HepG2 (cell line): ENCODE measurements at regions not wholly inside any gene's neighbourhood (a gene's known extent, or its start where the extent isn't known, plus 50 kb on each side); places are given as distances from the start of the nearest gene placed in this dataset.
A peak's percentile ranks its signal among the peaks of the same experiment; 100 is the strongest.

Experiments
- CHD2 ChIP-seq: IDR thresholded peaks from 2 replicates; pipeline ENCODE4 v1.6.1; 2011; ENCODE audit warnings: low read depth, low read length, improper control_type of control experiment
- E2F5 ChIP-seq: sonication (generic); formaldehyde crosslinking; conservative IDR thresholded peaks from 2 replicates; pipeline ENCODE4 v1.4.0; 2020; ENCODE audit warnings: missing genetic modification reagents
- FOXA3 ChIP-seq: IDR thresholded peaks from 2 replicates; pipeline ENCODE4 v1.6.1; 2016; ENCODE audit warnings: missing genetic modification reagents, missing compliant biosample characterization
- GFI1 ChIP-seq: sonication (generic); formaldehyde crosslinking; IDR thresholded peaks from 2 replicates; pipeline ENCODE4 v1.5.0; 2020; ENCODE audit warnings: missing genetic modification reagents, mild to moderate bottlenecking, borderline replicate concordance
- NKX3-1 ChIP-seq: sonication (generic); formaldehyde crosslinking; IDR thresholded peaks from 2 replicates; pipeline ENCODE4 v1.5.0; 2020; ENCODE audit warnings: missing genetic modification reagents
- NPAS2 ChIP-seq: sonication (generic); formaldehyde crosslinking; IDR thresholded peaks from 2 replicates; pipeline ENCODE4 v1.8.0; 2022; ENCODE audit warnings: mild to moderate bottlenecking, missing genetic modification reagents, borderline replicate concordance
- REXO4 ChIP-seq: sonication (generic); formaldehyde crosslinking; IDR thresholded peaks from 2 replicates; pipeline ENCODE4 v1.8.0; 2022; ENCODE audit warnings: missing genetic modification reagents, mild to moderate bottlenecking, borderline replicate concordance
- TEAD3 ChIP-seq: optimal IDR thresholded peaks from 2 replicates; pipeline ENCODE3; 2016; ENCODE audit warnings: borderline replicate concordance
- TEF ChIP-seq: sonication (generic); formaldehyde crosslinking; IDR thresholded peaks from 2 replicates; pipeline ENCODE4 v1.5.0; 2020; ENCODE audit warnings: missing genetic modification reagents
- TFDP2 ChIP-seq: sonication (generic); formaldehyde crosslinking; IDR thresholded peaks from 2 replicates; pipeline ENCODE4 v1.4.0; 2020; ENCODE audit warnings: missing genetic modification reagents
- TGIF2 ChIP-seq: IDR thresholded peaks from 2 replicates; pipeline ENCODE4 v1.6.1; 2016; ENCODE audit warnings: control low read depth, missing compliant biosample characterization
- TP53 ChIP-seq: sonication (generic); formaldehyde crosslinking; conservative IDR thresholded peaks from 2 replicates; pipeline ENCODE4 v1.4.0; 2020; ENCODE audit warnings: missing genetic modification reagents
- U2AF2 ChIP-seq: fragments of 200-400 bp; formaldehyde crosslinking; IDR thresholded peaks from 2 replicates; pipeline ENCODE4 v1.6.1; 2017; ENCODE audit warnings: low read depth, mild to moderate bottlenecking, low read length
- ZGPAT ChIP-seq: IDR thresholded peaks from 2 replicates; pipeline ENCODE4 v1.6.1; 2016; ENCODE audit warnings: mild to moderate bottlenecking
- ZNF124 ChIP-seq: sonication (generic); formaldehyde crosslinking; IDR thresholded peaks from 2 replicates; pipeline ENCODE4 v1.4.0; 2020; ENCODE audit warnings: missing genetic modification reagents
- ZNF138 ChIP-seq: sonication (generic); formaldehyde crosslinking; IDR thresholded peaks from 2 replicates; pipeline ENCODE4 v1.5.0; 2020; ENCODE audit warnings: mild to moderate bottlenecking, low read depth, missing genetic modification reagents
- ZNF24 ChIP-seq: fragments of 450-650 bp; IDR thresholded peaks from 2 replicates; pipeline ENCODE4 v1.6.1; 2017; ENCODE audit warnings: antibody characterized with exemption, mild to moderate bottlenecking
- ZNF431 ChIP-seq: sonication (generic); formaldehyde crosslinking; IDR thresholded peaks from 2 replicates; pipeline ENCODE4 v1.9.0; 2022; ENCODE audit warnings: missing genetic modification reagents, low read depth, mild to moderate bottlenecking, borderline replicate concordance
- ZNF503 ChIP-seq: sonication (generic); formaldehyde crosslinking; IDR thresholded peaks from 2 replicates; pipeline ENCODE4 v1.4.0; 2020; ENCODE audit warnings: missing genetic modification reagents
- ZNF678 ChIP-seq: sonication (generic); formaldehyde crosslinking; IDR thresholded peaks from 2 replicates; pipeline ENCODE4 v1.4.0; 2020; ENCODE audit warnings: mild to moderate bottlenecking, missing genetic modification reagents
- ZNF770 ChIP-seq: sonication (generic); formaldehyde crosslinking; IDR thresholded peaks from 2 replicates; pipeline ENCODE4 v1.5.0; 2020; ENCODE audit warnings: mild to moderate bottlenecking, missing genetic modification reagents

- no peak for TF ChIP-seq ZNF770 (CRISPR knock-in tag)
- TF ChIP-seq ZNF138 (CRISPR knock-in tag) = no peak
- no peak for TF ChIP-seq ZGPAT (CRISPR knock-in tag)
- TF ChIP-seq NKX3-1 = no peak
- no peak for TF ChIP-seq ZNF678 (CRISPR knock-in tag)
- TF ChIP-seq NPAS2 (CRISPR knock-in tag) = no peak
- no peak for TF ChIP-seq TEF (CRISPR knock-in tag)
- no peak for TF ChIP-seq ZNF503 (CRISPR knock-in tag)
- no peak; the same call in 1 of the 2 replicates for TF ChIP-seq ZNF124 (CRISPR knock-in tag)
- TF ChIP-seq E2F5 (CRISPR knock-in tag) = no peak
- no peak for TF ChIP-seq REXO4 (CRISPR knock-in tag)
- peak; percentile 40; the same call in 1 of the 2 replicates for TF ChIP-seq FOXA3 (CRISPR knock-in tag)
- no peak for TF ChIP-seq ZNF431
- TF ChIP-seq CHD2 = no peak
- TF ChIP-seq GFI1 (CRISPR knock-in tag) = no peak
- TF ChIP-seq U2AF2 = no peak
- TF ChIP-seq TGIF2 (CRISPR knock-in tag) = no peak
- no peak for TF ChIP-seq TP53 (CRISPR knock-in tag)
- TF ChIP-seq ZNF24 = no peak
- peak; percentile 94 for TF ChIP-seq TEAD3 (CRISPR knock-in tag)
- TF ChIP-seq TFDP2 (CRISPR knock-in tag) = no peak
Observed at GRCh38 chr13:48583859-48584311, 51.0 kb upstream of the RCBTB2 start (continued).
